NCI-H748 (cell line): ENCODE measurements at regions not wholly inside any gene's neighbourhood (a gene's known extent, or its start where the extent isn't known, plus 50 kb on each side); places are given as distances from the start of the nearest gene placed in this dataset.
"Not testable (repeated sequence)": the region's sequence is repeated elsewhere in the genome, so short reads cannot be mapped to it uniquely, and the experiment has no call there.

Experiments used
- DNase-seq: peaks from one replicate; lab custom pipeline; 2025; ENCODE audit not compliant: unreplicated experiment; lab: John Stamatoyannopoulos, UW

- DNase-seq, result no peak
Observed at GRCh38 chr9:25472085-25472607, 206.1 kb downstream of the TUSC1 start.

GRCh38 chr9:25461416-25461815 lies 216.8 kb downstream of the TUSC1 start:
- DNase-seq, result no peak

GRCh38 chr9:25453875-25454274 lies 224.4 kb downstream of the TUSC1 start:
- no peak for DNase-seq

- no peak for DNase-seq
Observed at GRCh38 chr9:25449503-25449902, 228.7 kb downstream of the TUSC1 start.

- not testable (repeated sequence) for DNase-seq
Observed at GRCh38 chr9:25445721-25446120, 232.5 kb downstream of the TUSC1 start.

- no peak for DNase-seq
Observed at GRCh38 chr9:25442526-25442925, 235.7 kb downstream of the TUSC1 start.

GRCh38 chr9:25427898-25428297 lies 250.3 kb downstream of the TUSC1 start:
- no peak for DNase-seq

GRCh38 chr9:25427290-25427689 lies 251.0 kb downstream of the TUSC1 start:
- DNase-seq, result no peak

- DNase-seq, result no peak
Observed at GRCh38 chr9:25421560-25421959, 256.7 kb downstream of the TUSC1 start.

GRCh38 chr9:25418974-25419373 lies 259.3 kb downstream of the TUSC1 start:
- DNase-seq, result no peak

- DNase-seq, result no peak
Observed at GRCh38 chr9:25415718-25416117, 262.5 kb downstream of the TUSC1 start.

- DNase-seq, result no peak
Observed at GRCh38 chr9:25412646-25413045, 265.6 kb downstream of the TUSC1 start.

GRCh38 chr9:25397746-25398145 lies 280.5 kb downstream of the TUSC1 start:
- no peak for DNase-seq

- no peak for DNase-seq
Observed at GRCh38 chr9:25396828-25397227, 281.4 kb downstream of the TUSC1 start.

GRCh38 chr9:25381141-25381540 lies 297.1 kb downstream of the TUSC1 start:
- no peak for DNase-seq

GRCh38 chr9:25377039-25377438 lies 301.2 kb downstream of the TUSC1 start:
- DNase-seq, result no peak

- no peak for DNase-seq
Observed at GRCh38 chr9:25374281-25374680, 304.0 kb downstream of the TUSC1 start.

- no peak for DNase-seq
Observed at GRCh38 chr9:25366906-25367305, 311.3 kb downstream of the TUSC1 start.

GRCh38 chr9:25353783-25354182 lies 324.5 kb downstream of the TUSC1 start:
- DNase-seq, result no peak

- peak; percentile 6 for DNase-seq
Observed at GRCh38 chr9:25350011-25350410, 328.2 kb downstream of the TUSC1 start.

GRCh38 chr9:25322142-25322541 lies 356.1 kb downstream of the TUSC1 start:
- no peak for DNase-seq

- DNase-seq, result no peak
Observed at GRCh38 chr9:25310961-25311360, 367.3 kb downstream of the TUSC1 start.

GRCh38 chr9:25308549-25308948 lies 369.7 kb downstream of the TUSC1 start:
- no peak for DNase-seq

GRCh38 chr9:25302601-25303000 lies 375.6 kb downstream of the TUSC1 start:
- no peak for DNase-seq
